OCI-LY3 (cell line): ENCODE measurements at regions not wholly inside any gene's neighbourhood (a gene's known extent, or its start where the extent isn't known, plus 50 kb on each side); places are given as distances from the start of the nearest gene placed in this dataset.
"Not testable (repeated sequence)": the region's sequence is repeated elsewhere in the genome, so short reads cannot be mapped to it uniquely, and the experiment has no call there.

Experiments used
- CTCF ChIP-seq: fragments of 200-600, 300-600 bp; sonication (generic); IDR thresholded peaks from 2 replicates; pipeline ENCODE4 v1.5.1; 2014; ENCODE audit warnings: antibody characterized with exemption, low read length, low read depth
- EZH2phosphoT487 ChIP-seq: fragments of 200-600 bp; shearing (Covaris generic); IDR thresholded peaks from 2 replicates; pipeline ENCODE4 v1.6.1; 2018; ENCODE audit warnings: antibody characterized with exemption, mixed run types, low read depth

- TF ChIP-seq CTCF, EZH2phosphoT487: not testable (repeated sequence)
These were observed 75.1 kb upstream of the ZSCAN2 start for GRCh38 chr15:84525491-84526344.
